H9 (cell line): ENCODE measurements at regions not wholly inside any gene's neighbourhood (a gene's known extent, or its start where the extent isn't known, plus 50 kb on each side); places are given as distances from the start of the nearest gene placed in this dataset.

Experiments used
- DNase-seq: peaks from one replicate; pipeline ENCODE4 v3.0.0-alpha.2; 2017
- H2AFZ ChIP-seq: one replicate; pipeline ENCODE4 v1.6.1; 2013; ENCODE audit warnings: mild to moderate bottlenecking, low read length, control low read depth, moderate library complexity
- H2AK5ac ChIP-seq: 2 replicates; pipeline ENCODE4 v1.6.1; 2013; ENCODE audit warnings: low read length, control low read depth, mixed read lengths; ENCODE audit not compliant: insufficient read length
- H2BK120ac ChIP-seq: one replicate; pipeline ENCODE4 v1.6.1; 2013; ENCODE audit warnings: low read depth, mild to moderate bottlenecking, low read length, control low read depth, inconsistent platforms; ENCODE audit not compliant: poor library complexity, severe bottlenecking
- H2BK12ac ChIP-seq: 2 replicates; pipeline ENCODE4 v1.6.1; 2013; ENCODE audit warnings: low read length, control low read depth, mixed read lengths, low read depth; ENCODE audit not compliant: insufficient read length
- H2BK15ac ChIP-seq: 2 replicates; pipeline ENCODE4 v1.6.1; 2013; ENCODE audit warnings: low read depth, low read length, control low read depth
- H2BK20ac ChIP-seq: one replicate; pipeline ENCODE4 v1.6.1; 2013; ENCODE audit warnings: low read depth, mild to moderate bottlenecking, low read length, control low read depth, inconsistent platforms; ENCODE audit not compliant: poor library complexity, severe bottlenecking
- H2BK5ac ChIP-seq: 2 replicates; pipeline ENCODE4 v1.6.1; 2013; ENCODE audit warnings: low read length, control low read depth, mixed read lengths; ENCODE audit not compliant: insufficient read length
- H3K14ac ChIP-seq: 2 replicates; pipeline ENCODE4 v1.6.1; 2013; ENCODE audit warnings: low read length, control low read depth; ENCODE audit not compliant: insufficient read depth
- H3K18ac ChIP-seq: 2 replicates; pipeline ENCODE4 v1.6.1; 2013; ENCODE audit warnings: low read depth, mild to moderate bottlenecking, mixed read lengths, low read length, control low read depth; ENCODE audit not compliant: insufficient read length
- H3K23ac ChIP-seq: 2 replicates; pipeline ENCODE4 v1.6.1; 2013; ENCODE audit warnings: low read length, control low read depth, mixed read lengths, low read depth; ENCODE audit not compliant: insufficient read length
- H3K23me2 ChIP-seq: 2 replicates; pipeline ENCODE4 v1.6.1; 2013; ENCODE audit warnings: low read depth, mild to moderate bottlenecking, mixed read lengths, low read length, control low read depth; ENCODE audit not compliant: insufficient read length, poor library complexity, severe bottlenecking
- H3K27ac ChIP-seq: 2 replicates; pipeline ENCODE4 v1.5.1; 2013; ENCODE audit warnings: low read length, control low read depth, mixed read lengths, low read depth; ENCODE audit not compliant: insufficient read length
- H3K27me3 ChIP-seq: 2 replicates; pipeline ENCODE4 v1.6.1; 2013; ENCODE audit warnings: low read length, control low read depth, inconsistent platforms; ENCODE audit not compliant: insufficient read depth
- H3K4ac ChIP-seq: 2 replicates; pipeline ENCODE4 v1.6.1; 2013; ENCODE audit warnings: low read depth, mild to moderate bottlenecking, control low read depth, inconsistent platforms, low read length, moderate library complexity
- H3K4me1 ChIP-seq: 2 replicates; pipeline ENCODE4 v1.6.1; 2013; ENCODE audit warnings: low read length, control low read depth, inconsistent platforms; ENCODE audit not compliant: insufficient read depth
- H3K4me2 ChIP-seq: 2 replicates; pipeline ENCODE4 v1.6.1; 2013; ENCODE audit warnings: low read length, control low read depth, mixed read lengths; ENCODE audit not compliant: insufficient read length, insufficient read depth
- H3K56ac ChIP-seq: 2 replicates; pipeline ENCODE4 v1.6.1; 2013; ENCODE audit warnings: low read depth, mild to moderate bottlenecking, mixed read lengths, low read length, control low read depth; ENCODE audit not compliant: insufficient read length
- H3K79me1 ChIP-seq: 2 replicates; pipeline ENCODE4 v1.6.1; 2013; ENCODE audit warnings: low read depth, mild to moderate bottlenecking, moderate library complexity, low read length, control low read depth, inconsistent platforms; ENCODE audit not compliant: insufficient read depth, poor library complexity, severe bottlenecking
- H3K79me2 ChIP-seq: 2 replicates; pipeline ENCODE4 v1.6.1; 2013; ENCODE audit warnings: low read length, control low read depth, inconsistent platforms; ENCODE audit not compliant: insufficient read depth
- H3K9ac ChIP-seq: 2 replicates; pipeline ENCODE4 v1.6.1; 2013; ENCODE audit warnings: low read length, control low read depth, mixed read lengths; ENCODE audit not compliant: insufficient read length; ENCODE audit errors: extremely low read depth
- H3K9me3 ChIP-seq: one replicate; pipeline ENCODE4 v1.6.1; 2013; ENCODE audit warnings: low read depth, low read length, inconsistent platforms; ENCODE audit not compliant: control insufficient read depth
- H3T11ph ChIP-seq: one replicate; pipeline ENCODE4 v1.6.1; 2013; ENCODE audit warnings: mild to moderate bottlenecking, low read length, control low read depth, inconsistent platforms
- H4K20me1 ChIP-seq: one replicate; pipeline ENCODE4 v1.6.1; 2013; ENCODE audit not compliant: control insufficient read depth, insufficient read length, insufficient read depth
- H4K5ac ChIP-seq: 2 replicates; pipeline ENCODE4 v1.6.1; 2013; ENCODE audit warnings: low read depth, mild to moderate bottlenecking, mixed read lengths, low read length, control low read depth; ENCODE audit not compliant: insufficient read length
- H4K8ac ChIP-seq: replicated peaks from 2 replicates; pipeline ENCODE4 v1.6.1; 2013; ENCODE audit warnings: low read length, control low read depth, mixed read lengths, low read depth; ENCODE audit not compliant: insufficient read length
- H4K91ac ChIP-seq: 2 replicates; pipeline ENCODE4 v1.6.1; 2013; ENCODE audit warnings: low read depth, mild to moderate bottlenecking, moderate library complexity, mixed read lengths, low read length, control low read depth; ENCODE audit not compliant: insufficient read length
- H3K27ac Mint-ChIP-seq, 3 experiments: 2 replicates in 2 of 3; 3 replicates in 1 of 3; pipeline ENCODE4 v1.8.0; 2020 to 2021; ENCODE audit warnings: mixed read lengths in 3 of 3, mild to moderate bottlenecking in 1 of 3, moderate library complexity in 1 of 3
- H3K27me3 Mint-ChIP-seq: 2 replicates; pipeline ENCODE4 v1.8.0; 2021; ENCODE audit warnings: low read depth, mild to moderate bottlenecking, moderate library complexity, mixed read lengths
- H3K36me3 Mint-ChIP-seq, 3 experiments: 2 replicates in 2 of 3; 3 replicates in 1 of 3; pipeline ENCODE4 v1.8.0; 2020 to 2021; ENCODE audit warnings: low read depth in 3 of 3, mixed read lengths in 3 of 3; ENCODE audit not compliant: insufficient read depth in 1 of 3
- H3K4me1 Mint-ChIP-seq, 2 experiments: 2 replicates each; pipeline ENCODE4 v1.8.0; 2020; ENCODE audit warnings: mixed read lengths in 2 of 2
- H3K4me3 Mint-ChIP-seq, 2 experiments: 2 replicates in 1 of 2; 3 replicates in 1 of 2; pipeline ENCODE4 v1.8.0; 2020 to 2021; ENCODE audit warnings: mild to moderate bottlenecking in 2 of 2, mixed read lengths in 2 of 2, moderate library complexity in 1 of 2
- H3K9me3 Mint-ChIP-seq, 2 experiments: 2 replicates in 1 of 2; 3 replicates in 1 of 2; pipeline ENCODE4 v1.8.0; 2020; ENCODE audit warnings: mild to moderate bottlenecking in 2 of 2, mixed read lengths in 2 of 2, moderate library complexity in 1 of 2
- WGBS: extraction: QIAGEN DNeasy Blood & Tissue Kit; methylation state at CpG from one replicate; pipeline ENCODE4 v1.1.7; 2013; ENCODE audit warnings: missing lambda C conversion rate, low lambda C conversion rate, mixed read lengths; ENCODE audit not compliant: insufficient read length; ENCODE audit errors: extremely low coverage; 5-methylcytosine and 5-hydroxymethylcytosine counted together
- TF ChIP-seq, protein P1 (sequence below): fragments of 200-600 bp; sonication (generic); conservative IDR thresholded peaks from 3 replicates; pipeline ENCODE4 v1.8.0; 2021; ENCODE audit warnings: antibody characterized with exemption, mild to moderate bottlenecking

DNA sequence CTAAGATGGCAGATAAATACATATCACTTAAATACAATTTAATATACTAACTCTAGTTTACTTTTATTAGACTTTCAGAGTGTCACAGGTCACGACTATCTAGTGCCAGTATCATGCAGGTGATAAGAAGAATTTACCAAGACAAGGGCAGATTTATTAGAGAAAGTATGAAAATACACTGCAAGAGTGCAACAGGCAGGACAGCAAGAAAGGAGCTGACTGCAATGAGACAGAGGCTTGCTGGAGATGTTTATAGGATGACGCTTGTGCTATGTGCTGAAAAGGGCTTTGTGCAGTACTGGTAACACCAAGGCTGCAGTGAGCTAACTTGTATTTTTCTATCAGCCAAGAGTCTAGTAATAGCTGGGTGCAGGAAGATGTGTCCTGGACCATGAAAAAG lies 96.7 kb upstream of the QRFPR start:
- WGBS: no CpG with 5 or more reads among the region's 2 CpGs
- no peak for DNase-seq

More for the DNA sequence above, 96.7 kb upstream of the QRFPR start:
- Histone ChIP-seq H3K79me1 (no peaks in the 10 kb centered on the region), H2BK12ac (no peak overlapping the region), H3K27ac (no peak overlapping the region), H4K91ac (no peak overlapping the region), H2BK15ac (no peak overlapping the region), H4K20me1 (no peaks in the 10 kb centered on the region), H3K4me2 (no peak overlapping the region), H3K27me3 (no peaks in the 10 kb centered on the region), H2AK5ac (no peak overlapping the region), H3K18ac (no peak overlapping the region), H3T11ph (no peak overlapping the region), H2BK120ac (no peak overlapping the region), H3K4me1 (no peaks in the 10 kb centered on the region), H3K9ac (no peak overlapping the region), H3K9me3 (no peaks in the 10 kb centered on the region), H4K5ac (no peak overlapping the region), H2BK20ac (no peak overlapping the region), H2BK5ac (no peak overlapping the region), H4K8ac (no peak overlapping the region), H3K56ac (no peak overlapping the region), H3K14ac (no peak overlapping the region), H3K79me2 (no peaks in the 10 kb centered on the region), H2AFZ (no peak overlapping the region), H3K4ac (no peak overlapping the region), H3K23ac (no peak overlapping the region), H3K23me2 (no peaks in the 10 kb centered on the region)
- TF ChIP-seq, protein P1, sequence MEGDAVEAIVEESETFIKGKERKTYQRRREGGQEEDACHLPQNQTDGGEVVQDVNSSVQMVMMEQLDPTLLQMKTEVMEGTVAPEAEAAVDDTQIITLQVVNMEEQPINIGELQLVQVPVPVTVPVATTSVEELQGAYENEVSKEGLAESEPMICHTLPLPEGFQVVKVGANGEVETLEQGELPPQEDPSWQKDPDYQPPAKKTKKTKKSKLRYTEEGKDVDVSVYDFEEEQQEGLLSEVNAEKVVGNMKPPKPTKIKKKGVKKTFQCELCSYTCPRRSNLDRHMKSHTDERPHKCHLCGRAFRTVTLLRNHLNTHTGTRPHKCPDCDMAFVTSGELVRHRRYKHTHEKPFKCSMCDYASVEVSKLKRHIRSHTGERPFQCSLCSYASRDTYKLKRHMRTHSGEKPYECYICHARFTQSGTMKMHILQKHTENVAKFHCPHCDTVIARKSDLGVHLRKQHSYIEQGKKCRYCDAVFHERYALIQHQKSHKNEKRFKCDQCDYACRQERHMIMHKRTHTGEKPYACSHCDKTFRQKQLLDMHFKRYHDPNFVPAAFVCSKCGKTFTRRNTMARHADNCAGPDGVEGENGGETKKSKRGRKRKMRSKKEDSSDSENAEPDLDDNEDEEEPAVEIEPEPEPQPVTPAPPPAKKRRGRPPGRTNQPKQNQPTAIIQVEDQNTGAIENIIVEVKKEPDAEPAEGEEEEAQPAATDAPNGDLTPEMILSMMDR: no peak
- no peaks in the 10 kb centered on the region; a peak in 1 of 5 replicates for H3K9me3 Mint-ChIP-seq
- H3K4me3 Mint-ChIP-seq: no peak overlapping the region
- H3K27me3 Mint-ChIP-seq: no peaks in the 10 kb centered on the region
- H3K27ac Mint-ChIP-seq: no peak overlapping the region
- no peaks in the 10 kb centered on the region for H3K36me3 Mint-ChIP-seq
- H3K4me1 Mint-ChIP-seq: no peaks in the 10 kb centered on the region
